Posterior vena cava (tissue), 2 donors: ENCODE measurements at regions not wholly inside any gene's neighbourhood (a gene's known extent, or its start where the extent isn't known, plus 50 kb on each side); places are given as distances from the start of the nearest gene placed in this dataset.
"Not testable (repeated sequence)": the region's sequence is repeated elsewhere in the genome, so short reads cannot be mapped to it uniquely, and the experiment has no call there.

ENCODE experiments used
- DNase-seq: peaks from one replicate; pipeline ENCODE4 v3.0.0-alpha.2; 2020; ENCODE audit warnings: low spot score
- intact Hi-C, 2 donors: fragments of 100-400 bp; cut with DNase I; formaldehyde crosslinking; loops; one replicate each; pipeline versions ENCODE4 v1.14.1 to v1.14.2; 2022 to 2023
- donor health status: DM: yes; HTN: yes; CAD: no.
- donor health status: DM: yes; HTN: yes; CAD: no.

DNA sequence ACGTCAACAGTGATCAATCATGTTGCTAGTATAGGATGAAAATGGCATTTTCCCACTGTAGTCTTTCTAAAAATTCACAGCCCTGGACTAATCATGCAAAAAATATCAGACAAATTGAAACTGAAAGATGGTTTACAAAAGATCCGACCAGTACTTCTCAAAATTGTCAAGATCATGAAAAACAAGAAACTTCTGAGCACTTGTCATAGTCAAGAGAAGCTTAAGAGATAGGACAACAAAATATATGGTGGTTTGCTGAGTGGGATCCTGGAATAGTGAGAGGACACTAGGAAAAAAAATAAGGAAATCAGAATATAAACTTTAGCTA is 101.1 kb downstream of the NAA11 start:
- intact Hi-C loops = no loop called here
- no peak for DNase-seq

DNA sequence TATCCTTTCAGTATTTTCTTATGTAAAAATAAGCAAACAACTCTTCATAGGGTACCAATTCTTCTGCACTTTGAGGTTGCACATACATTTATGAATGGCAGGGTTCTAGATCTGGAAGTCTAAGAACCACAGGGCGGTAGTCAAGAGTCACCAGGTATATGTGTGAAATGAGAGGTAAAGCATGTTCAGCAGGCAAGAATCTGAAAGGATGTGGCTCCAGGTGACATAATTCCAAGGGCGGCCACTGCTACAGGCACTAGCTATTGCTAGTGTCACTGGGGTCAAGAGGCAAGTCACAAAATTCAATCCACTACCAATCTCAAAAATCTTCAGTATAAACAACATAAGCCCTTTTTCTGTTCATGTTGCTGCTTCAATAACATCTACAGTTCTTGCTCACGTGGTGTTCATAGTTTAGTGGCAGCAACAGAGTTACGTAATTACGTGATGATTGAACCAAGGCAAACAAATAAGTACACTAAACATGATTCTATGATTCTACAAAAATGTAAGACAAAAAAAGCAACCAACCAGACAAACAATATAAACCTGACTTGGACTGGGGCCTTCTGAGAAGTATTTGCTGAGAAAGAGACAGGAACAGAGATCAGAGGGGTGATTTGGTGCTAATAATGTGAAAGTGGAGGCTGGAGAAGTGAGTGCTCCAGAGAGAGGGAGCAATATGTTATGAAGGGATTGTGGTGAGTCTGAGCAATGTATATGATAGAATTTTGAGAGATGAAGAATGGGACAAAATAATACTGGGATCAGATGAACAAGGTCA is 101.7 kb downstream of the NAA11 start:
- intact Hi-C loops = no loop called here
- no peak for DNase-seq

DNA sequence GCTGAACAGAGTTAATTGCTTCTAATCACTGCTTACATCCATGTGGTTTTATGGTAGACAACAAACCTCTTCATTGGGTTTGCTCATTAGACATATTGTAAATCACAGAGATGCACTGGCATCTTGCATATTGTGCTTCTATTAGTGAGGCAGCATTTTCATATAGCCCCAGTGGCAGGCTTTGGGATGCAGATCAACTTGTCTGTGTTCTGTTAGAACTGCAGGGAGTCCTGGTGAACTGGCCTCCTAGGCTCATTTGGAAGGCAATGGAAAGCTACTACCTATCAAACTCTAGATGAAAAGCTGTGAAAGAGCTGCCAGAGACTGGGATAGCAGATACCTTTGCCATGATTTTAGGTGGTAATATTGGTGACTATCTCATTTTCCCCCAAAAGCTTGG is 108.8 kb downstream of the NAA11 start:
- intact Hi-C loops = no loop called here
- no peak for DNase-seq

DNA sequence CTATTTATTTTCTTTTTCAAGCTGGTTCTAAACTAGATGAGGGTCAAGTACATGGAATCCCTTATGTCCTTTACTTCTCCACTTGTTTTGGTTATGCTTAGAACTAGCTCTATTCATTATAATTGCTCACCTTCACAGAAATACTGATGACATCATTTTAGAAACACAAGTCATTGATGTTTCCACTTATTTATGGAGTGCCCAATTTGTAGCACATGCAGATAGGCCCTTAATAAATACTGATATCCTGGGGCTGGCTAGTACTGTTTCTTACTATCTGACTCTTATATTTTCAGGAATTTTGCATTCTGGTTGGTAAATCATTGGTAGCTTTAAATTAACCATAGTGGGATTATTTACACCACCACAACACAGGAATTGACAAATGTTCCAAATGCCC is 112.2 kb downstream of the NAA11 start:
- intact Hi-C loops = no loop called here
- no peak for DNase-seq

DNA sequence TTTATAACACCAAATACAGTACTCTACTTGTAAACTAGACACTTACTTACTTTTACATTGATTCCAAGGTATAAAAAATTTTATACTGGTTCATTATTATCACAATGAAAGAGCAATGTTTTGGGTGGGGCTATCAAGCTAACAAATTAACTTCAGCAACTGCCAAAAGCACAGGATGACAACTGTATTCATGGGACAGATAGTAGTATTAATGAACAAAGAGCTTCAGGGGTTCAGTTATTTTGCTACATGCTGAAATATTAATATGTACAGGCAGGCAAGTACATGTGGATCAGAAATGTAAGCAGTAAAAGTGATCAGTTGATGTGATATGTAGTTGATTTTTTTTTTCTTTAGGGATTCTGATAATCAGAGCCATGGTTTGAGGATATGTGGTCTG is 112.9 kb downstream of the NAA11 start:
- intact Hi-C loops = no loop called here
- no peak for DNase-seq

DNA sequence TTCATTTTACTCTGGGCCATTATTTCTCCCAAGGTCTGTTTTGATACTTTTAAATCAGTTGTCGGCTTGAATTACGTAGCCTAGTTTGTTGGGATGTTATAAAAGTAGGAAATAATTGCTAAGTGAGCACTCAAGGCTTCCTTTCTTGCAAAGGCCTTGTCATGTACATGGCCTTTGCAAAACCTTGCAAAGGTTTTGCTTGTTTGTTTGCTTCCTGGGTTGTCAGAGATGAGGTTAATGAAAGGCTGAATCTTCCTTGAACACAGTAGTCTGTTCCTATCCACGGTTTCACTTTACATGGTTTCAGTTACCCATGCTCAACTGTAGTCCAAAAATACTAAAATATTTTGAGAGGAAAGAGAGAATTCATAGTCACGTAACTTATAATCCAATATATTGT is 113.5 kb downstream of the NAA11 start:
- intact Hi-C loops = no loop called here
- no peak for DNase-seq

DNA sequence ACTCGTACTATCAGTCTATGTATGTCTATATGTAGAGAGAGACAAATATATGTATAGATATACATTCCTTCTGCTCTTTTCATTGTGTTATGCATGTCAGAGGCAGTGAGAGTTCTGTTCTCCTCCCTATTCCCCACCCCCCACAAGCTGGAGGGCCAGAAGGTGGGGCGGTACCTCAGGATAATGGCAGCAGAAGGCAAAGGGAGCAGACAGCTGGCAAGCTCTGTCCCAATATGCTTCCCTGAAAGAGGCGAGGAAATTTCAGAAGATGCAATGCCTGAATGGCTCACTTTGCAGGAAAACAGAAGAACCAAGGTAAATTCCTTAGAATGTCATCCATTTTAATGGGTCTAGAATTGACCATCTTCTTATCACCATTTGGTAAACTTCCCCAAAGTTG is 114.4 kb downstream of the NAA11 start:
- no peak for DNase-seq
- intact Hi-C loops = no loop called here

DNA sequence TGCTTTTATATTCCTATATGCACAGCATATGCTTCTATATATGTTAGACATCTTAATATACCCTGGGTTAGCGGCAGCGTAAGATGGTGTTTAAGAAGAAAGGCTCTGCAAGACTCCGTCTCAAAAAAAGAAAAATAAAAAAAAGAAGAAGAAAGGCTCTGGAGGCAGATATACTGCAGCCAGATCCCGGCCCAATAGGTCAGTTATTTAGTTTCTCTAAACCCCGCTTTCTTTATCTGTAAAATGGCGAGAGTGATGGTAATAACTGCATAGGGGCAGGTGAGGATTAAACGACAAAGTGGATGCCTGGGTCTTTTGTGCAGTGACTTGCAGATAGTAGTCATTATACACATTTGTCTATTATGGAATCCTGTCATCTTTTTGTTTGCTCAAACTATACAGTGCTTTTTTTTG is 115.2 kb downstream of the NAA11 start:
- DNase-seq = no peak
- intact Hi-C loops = no loop called here

DNA sequence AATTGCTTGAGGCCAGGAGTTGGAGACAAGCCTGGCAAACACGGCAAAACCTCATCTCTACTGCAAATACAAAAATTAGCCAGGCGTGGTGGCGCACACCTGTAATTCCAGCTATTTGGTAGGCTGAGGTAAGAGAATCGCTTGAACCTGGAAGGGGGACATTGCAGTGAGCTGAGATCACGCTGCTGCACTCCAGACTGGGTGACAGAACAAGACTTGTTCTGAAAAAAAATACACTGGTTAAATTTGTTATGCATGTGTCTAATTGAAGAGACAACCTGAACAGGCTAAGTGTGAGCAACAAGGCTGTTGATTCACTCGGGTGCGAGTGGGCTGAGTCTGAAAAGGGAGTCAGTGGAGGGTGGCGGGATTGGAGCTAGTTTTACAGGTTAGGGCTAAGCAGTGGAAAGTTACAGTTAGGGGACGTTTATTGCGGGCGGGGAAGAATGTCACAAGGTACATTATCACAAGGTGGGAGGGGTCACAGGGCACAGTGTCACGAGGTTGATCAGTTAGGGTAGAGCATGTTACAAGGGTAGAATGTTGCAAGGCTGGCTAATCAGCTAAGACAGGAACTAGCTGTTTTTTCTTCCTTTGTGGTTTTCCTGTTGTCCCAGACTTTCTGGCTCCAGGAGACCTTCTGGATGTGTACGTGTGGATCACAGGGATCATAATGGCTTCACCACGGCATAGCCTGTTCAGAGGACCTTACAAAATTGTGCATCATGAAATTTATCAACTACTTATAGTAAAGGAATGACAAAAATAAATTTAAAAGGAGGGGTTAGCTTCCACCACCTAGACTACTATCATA is 115.8 kb downstream of the NAA11 start:
- no peak for DNase-seq

DNA sequence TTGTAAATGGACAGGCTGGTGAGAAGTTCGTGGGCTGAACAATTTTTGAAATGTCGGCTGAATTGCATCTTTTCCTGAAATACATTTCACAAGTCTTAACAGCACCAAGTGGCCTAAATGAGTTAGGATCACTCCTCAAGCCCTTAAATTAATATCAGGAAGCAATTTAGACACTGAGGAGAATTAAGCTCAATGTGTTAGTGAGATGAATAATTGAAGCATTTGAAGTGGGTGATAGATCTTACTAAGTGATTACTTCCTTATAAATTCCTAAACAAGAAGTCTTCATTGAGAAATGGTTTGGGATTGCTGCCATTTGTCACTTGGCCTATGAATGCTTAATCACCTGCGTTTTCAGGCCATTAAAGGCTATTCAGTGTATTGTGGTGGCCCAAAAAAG is 116.8 kb downstream of the NAA11 start:
- intact Hi-C loops = no loop called here
- DNase-seq = no peak

More for the DNA sequence above, 115.8 kb downstream of the NAA11 start:
- intact Hi-C loops = no loop called here

DNA sequence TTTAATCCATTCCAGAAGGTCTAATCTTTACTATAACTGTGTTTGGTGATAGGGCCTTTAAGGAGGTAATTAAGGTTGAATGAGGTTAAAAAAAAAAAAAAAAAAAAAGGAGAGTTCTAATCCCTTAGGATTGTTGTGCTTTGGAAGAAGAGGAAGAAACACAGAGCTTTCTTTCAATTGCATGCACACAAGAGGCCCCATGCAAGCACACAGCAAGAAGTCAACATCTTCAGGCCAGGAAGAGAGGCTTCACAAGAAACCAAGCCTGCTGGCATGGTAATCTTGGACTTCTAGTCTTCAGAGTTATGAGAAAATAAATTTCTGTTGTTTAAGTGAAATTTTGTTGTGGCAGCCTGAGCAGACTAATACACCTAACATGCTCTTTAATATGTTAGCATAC is 118.6 kb downstream of the NAA11 start:
- DNase-seq = no peak
- intact Hi-C loops = no loop called here

DNA sequence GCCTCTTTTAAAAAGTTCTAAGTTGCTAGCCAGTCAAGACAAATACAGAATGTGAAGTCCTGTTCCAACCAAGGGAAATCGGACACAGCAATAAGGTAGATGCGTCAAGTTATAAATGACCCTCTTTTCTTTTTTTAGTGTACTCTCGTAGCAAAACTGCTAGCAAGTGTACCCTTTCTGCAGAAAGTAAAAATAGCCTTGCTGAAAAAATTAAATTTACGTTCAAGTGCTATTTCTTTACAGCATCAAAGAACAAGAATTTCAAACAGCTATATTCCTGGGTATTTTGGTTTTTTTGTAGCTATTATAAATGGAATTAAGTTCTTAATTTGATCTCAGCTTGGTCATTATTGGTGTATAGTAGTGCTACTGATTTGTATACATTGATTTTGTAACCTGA is 119.2 kb downstream of the NAA11 start:
- no peak for DNase-seq
- intact Hi-C loops = no loop called here

DNA sequence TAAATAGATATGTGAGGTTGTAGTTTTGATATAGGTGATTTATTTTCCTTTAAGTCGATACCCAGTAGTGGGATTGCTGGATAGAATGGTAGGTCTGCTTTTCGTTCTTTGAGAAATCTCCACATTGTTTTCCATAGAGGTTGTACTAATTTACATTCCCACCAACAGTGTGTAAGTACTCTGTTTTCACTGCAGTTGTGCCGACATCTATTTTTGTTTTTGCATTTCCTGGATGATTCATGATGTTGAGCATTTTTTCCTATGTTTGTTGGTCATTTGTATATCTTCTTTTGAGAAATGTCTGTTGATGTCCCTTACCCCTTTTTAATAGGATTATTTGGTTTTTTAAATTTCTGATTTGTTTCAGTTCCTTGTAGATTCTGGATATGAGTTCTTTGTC is 120.7 kb downstream of the NAA11 start:
- intact Hi-C loops = no loop called here
- no peak for DNase-seq

DNA sequence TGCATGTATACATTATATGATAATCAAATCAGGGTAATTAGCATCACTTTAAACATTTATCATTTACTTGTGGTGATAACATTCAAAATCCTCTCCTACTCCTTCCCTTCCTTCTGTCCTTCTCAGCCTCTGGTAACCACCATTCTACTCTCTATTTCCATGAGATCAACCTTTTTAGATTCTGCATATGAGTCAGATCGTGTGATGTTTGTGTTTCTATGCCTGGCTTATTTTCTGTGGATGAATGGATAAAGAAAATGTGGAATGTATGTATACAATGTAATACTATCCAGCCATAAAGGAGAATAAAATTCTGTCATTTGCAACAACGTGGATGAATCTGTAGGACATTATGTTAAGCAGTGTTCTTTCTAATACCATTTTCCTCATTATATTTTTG is 123.9 kb downstream of the NAA11 start:
- no peak for DNase-seq
- intact Hi-C loops = no loop called here

DNA sequence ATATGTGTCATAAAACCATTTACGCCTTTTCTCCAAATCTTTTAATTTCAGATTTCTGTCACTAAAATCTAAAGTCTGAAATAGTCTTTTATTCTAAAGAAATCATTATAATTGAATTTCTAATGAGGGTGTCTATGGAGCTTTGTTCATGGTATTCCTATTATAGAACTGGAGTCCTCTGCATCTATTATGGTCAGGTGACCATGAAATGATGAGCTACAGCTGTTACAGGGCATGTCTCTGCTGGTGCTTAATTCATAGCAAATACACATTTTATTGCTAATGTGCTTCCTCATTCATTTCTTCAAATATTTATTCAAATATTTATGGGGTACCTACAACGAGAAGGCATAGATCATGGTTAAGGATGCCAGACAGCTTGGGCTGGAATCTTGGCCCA is 126.1 kb downstream of the NAA11 start:
- intact Hi-C loops = no loop called here
- DNase-seq = no peak

DNA sequence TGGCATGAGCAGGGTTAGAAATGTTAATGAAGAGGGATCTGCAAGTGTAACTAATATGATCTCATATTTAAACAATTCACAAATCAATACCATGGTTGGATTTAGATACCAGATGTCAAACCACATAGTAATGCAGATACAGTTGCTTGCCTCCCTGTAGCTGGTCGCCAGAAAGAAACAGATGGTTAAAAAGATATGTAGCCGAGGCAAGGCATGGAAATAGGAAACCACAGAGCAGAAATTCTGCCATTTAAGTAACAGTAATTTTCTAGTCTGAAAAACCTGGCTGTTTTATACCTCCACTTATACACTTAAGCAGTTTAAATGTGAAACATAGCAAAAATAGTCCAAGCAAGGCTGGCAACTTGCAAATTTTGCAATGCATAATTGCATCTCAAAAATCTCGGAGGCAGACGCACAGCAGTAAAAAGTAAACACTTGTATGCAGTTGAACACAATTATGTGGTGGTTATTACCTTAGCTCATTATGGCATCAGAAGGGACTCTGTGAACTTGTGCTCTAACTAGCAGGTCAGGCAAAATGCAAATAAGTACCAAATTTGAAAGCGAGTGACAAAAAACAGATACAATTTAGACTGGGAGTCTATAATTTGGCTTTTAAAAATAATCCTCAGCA is 126.8 kb downstream of the NAA11 start:
- intact Hi-C loops = no loop called here

DNA sequence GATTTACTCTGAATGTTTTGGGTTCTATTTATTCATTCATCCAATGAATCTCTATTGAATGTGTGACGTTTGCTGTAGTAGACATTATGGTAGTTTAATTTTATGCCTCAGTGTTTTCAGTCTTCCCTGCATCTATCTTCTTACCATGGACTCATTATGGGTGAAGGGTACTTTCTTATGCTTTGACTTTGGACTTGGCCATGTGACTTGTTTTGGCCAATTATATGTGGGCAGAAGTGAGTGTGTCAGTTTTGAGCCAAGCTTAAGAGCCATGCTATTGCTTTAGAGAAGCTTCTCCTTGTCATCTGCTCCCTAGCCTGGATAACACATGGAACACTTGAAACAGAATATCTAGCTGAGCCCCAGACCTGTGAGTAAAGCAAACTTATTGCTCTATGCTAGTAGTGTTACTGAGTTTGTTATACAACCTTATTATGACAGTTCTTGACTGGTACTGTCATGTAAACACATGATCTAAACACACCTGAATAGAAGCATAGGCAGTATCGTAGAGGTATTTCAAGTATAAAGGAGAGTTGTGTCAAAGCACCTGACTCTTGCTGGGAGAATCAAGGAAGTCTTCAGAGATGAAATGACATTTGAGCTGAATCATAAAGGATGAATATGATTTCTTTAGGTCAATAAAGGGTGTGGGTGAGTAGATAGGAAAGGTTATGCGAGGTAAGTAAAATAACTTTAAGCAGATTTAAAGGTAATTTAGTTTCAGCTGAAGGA is 128.4 kb downstream of the NAA11 start:
- intact Hi-C loops = no loop called here

More for the DNA sequence above, 126.8 kb downstream of the NAA11 start:
- DNase-seq = no peak

DNA sequence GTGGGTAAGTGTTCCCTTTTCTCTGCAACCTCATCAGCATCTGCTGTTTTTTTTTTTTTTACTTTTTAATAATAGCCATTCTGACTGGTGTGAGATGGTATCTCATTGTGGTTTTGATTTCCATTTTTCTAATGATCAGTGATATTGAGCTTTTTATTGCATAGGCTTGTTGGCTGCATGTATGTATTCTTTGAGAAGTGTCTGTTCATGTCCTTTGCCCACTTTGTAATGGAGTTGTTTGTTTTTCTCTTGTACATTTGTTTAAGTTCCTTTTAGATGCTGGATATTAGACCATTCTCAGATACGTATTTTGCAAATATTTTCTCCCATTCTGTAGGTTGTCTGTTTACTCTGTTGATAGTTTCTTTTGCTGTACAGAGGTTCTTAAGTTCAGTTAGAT is 134.6 kb downstream of the NAA11 start:
- DNase-seq, intact Hi-C loops: not testable (repeated sequence)

More for the DNA sequence above, 128.4 kb downstream of the NAA11 start:
- no peak for DNase-seq

DNA sequence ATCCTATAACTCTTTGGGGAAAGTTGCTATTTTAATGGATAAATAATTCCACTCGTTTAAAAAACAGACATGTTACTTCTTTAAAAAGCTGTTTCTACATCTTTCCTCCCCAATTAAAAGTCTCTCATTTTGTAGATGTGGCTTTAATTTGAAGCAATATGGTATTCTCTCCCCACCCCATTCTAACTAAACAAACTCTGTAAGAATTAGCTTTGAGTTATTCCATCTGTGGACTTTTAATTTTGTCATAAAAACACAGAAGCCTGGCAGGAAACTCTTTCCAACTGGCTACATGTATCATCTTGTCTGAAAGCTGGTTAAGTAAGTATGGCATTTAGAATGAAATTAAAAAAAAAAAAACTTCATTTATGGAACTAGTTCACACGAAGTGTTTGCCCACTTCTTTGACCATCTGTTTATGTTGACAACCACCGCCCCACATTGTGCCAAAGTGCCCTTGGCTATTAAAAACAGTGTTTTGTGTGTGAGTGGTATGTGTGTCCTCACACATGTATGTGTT is 140.3 kb downstream of the NAA11 start:
- DNase-seq = no peak
- intact Hi-C loops = no loop called here

DNA sequence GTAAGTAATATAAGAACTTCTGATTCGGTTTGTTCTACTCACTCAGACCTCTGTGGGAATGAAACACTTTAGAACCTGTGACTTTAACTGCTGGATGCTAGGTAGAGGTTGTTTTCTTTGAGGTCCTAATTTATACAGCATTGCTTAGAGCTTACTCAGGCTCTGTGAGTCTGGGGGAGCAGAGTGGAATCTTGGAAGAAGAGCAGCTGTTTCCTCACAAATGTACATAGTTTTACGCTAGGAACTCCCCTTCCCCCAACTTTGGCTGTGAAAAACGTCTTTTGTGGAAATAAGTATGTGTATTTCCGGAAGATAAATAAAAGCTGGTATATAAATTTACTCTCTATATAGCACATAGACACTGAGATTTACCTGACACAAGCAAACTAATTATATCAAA is 141.4 kb downstream of the NAA11 start:
- no peak for DNase-seq
- intact Hi-C loops = no loop called here
